ENCODE measurements at regions not wholly inside any gene's neighbourhood (a gene's known extent, or its start where the extent isn't known, plus 50 kb on each side); places are given as distances from the start of the nearest gene placed in this dataset.

GRCh38 chr2:75959724-75960471 lies 249.2 kb upstream of the GCFC2 start:
- no peak for TF ChIP-seq CTCF (IDR thresholded peaks at IDR 0.05)
- no peak for TF ChIP-seq POLR2A (IDR thresholded peaks at IDR 0.05)

All from uterus (tissue), 2 donors.